CD4-positive, alpha-beta memory T cell (primary cell): ENCODE measurements at regions not wholly inside any gene's neighbourhood (a gene's known extent, or its start where the extent isn't known, plus 50 kb on each side); places are given as distances from the start of the nearest gene placed in this dataset.

ENCODE experiments used
- CTCF ChIA-PET: fragments of 350-600 bp; sonication (Branson Sonifier 250); formaldehyde crosslinking; loops from one replicate; lab custom pipeline; 2021; ENCODE audit warnings: inconsistent platforms; ENCODE audit not compliant: partially characterized antibody; lab: Charles Lee
- POLR2A ChIA-PET: fragments of 350-600 bp; sonication (Branson Sonifier 250); formaldehyde crosslinking; loops from one replicate; lab custom pipeline; 2021; ENCODE audit not compliant: partially characterized antibody; lab: Charles Lee
- DNase-seq, 5 donors: peaks; one replicate each; pipeline versions ENCODE4 v3.0.0 to v3.0.0-alpha.2; 2020 to 2022; ENCODE audit warnings: mixed read lengths in 1 of 5
- H3K27ac ChIP-seq: one replicate; pipeline ENCODE4 v1.7.0; 2013; ENCODE audit warnings: low read depth, low read length
- H3K27me3 ChIP-seq: 2 replicates; pipeline ENCODE4 v1.7.0; 2013; ENCODE audit warnings: mild to moderate bottlenecking, low read length, moderate library complexity; ENCODE audit not compliant: insufficient read depth
- H3K36me3 ChIP-seq: 2 replicates; pipeline ENCODE4 v1.7.0; 2013; ENCODE audit warnings: mild to moderate bottlenecking, low read length, moderate library complexity; ENCODE audit not compliant: insufficient read depth
- H3K4me1 ChIP-seq: 2 replicates; pipeline ENCODE4 v1.7.0; 2013; ENCODE audit warnings: mild to moderate bottlenecking, low read length, moderate library complexity; ENCODE audit not compliant: insufficient read depth
- H3K4me3 ChIP-seq, 2 donors: one replicate each; pipeline ENCODE4 v1.7.0; 2013; ENCODE audit warnings: low read length in 2 of 2, mild to moderate bottlenecking in 1 of 2
- H3K9me3 ChIP-seq, 2 donors: one replicate each; pipeline ENCODE4 v1.7.0; 2013; ENCODE audit warnings: low read length in 2 of 2, control low read depth in 1 of 2; ENCODE audit not compliant: control insufficient read depth in 1 of 2
- H3K27ac Mint-ChIP-seq, 7 donors: one replicate each; pipeline ENCODE4 v1.8.0; 2020 to 2021; ENCODE audit warnings: mixed read lengths in 7 of 7, mild to moderate bottlenecking in 6 of 7, inconsistent platforms in 3 of 7, moderate library complexity in 3 of 7
- H3K27me3 Mint-ChIP-seq, 2 donors: one replicate each; pipeline ENCODE4 v1.8.0; 2020 to 2021; ENCODE audit warnings: mixed read lengths in 2 of 2
- H3K36me3 Mint-ChIP-seq, 2 donors: one replicate each; pipeline ENCODE4 v1.8.0; 2020 to 2021; ENCODE audit warnings: mixed read lengths in 2 of 2, inconsistent platforms in 1 of 2, mild to moderate bottlenecking in 1 of 2
- H3K4me1 Mint-ChIP-seq, 4 donors: one replicate each; pipeline ENCODE4 v1.8.0; 2020 to 2021; ENCODE audit warnings: mixed read lengths in 4 of 4, mild to moderate bottlenecking in 1 of 4
- H3K4me3 Mint-ChIP-seq, 8 donors: one replicate each; pipeline ENCODE4 v1.8.0; 2020 to 2021; ENCODE audit warnings: mixed read lengths in 8 of 8, mild to moderate bottlenecking in 7 of 8, moderate library complexity in 6 of 8, inconsistent platforms in 3 of 8
- H3K9me3 Mint-ChIP-seq, 8 donors: one replicate each; pipeline ENCODE4 v1.8.0; 2020 to 2021; ENCODE audit warnings: mixed read lengths in 8 of 8, mild to moderate bottlenecking in 5 of 8, inconsistent platforms in 3 of 8, moderate library complexity in 1 of 8
- intact Hi-C: fragments of 100-400 bp; cut with micrococcal nuclease; formaldehyde crosslinking; loops from one replicate; pipeline ENCODE4 v1.15.1; 2023

GRCh38 chr9:81335879-81336421 lies 353.4 kb downstream of the TLE1 start:
- Mint-ChIP-seq H3K4me1 (no peaks in the 10 kb centered on the region), H3K4me3 (peak overlapping the region in 1 of 8 donors; percentile 13), H3K27ac (no peak overlapping the region), H3K9me3 (peaks cover 7 to 26% (median 14%) of the 10 kb centered on the region in 8 donors), H3K36me3 (no peaks in the 10 kb centered on the region), H3K27me3 (no peaks in the 10 kb centered on the region)
- CTCF ChIA-PET = no interaction called here
- no peak overlapping the region for H3K4me3 ChIP-seq
- no peaks in the 10 kb centered on the region for H3K36me3 ChIP-seq
- no peaks in the 10 kb centered on the region for H3K27me3 ChIP-seq
- H3K4me1 ChIP-seq = no peaks in the 10 kb centered on the region
- no peak overlapping the region for H3K27ac ChIP-seq
- POLR2A ChIA-PET = no interaction called here
- no peak for DNase-seq
- intact Hi-C loops = no loop called here
- no peaks in the 10 kb centered on the region for H3K9me3 ChIP-seq

DNA sequence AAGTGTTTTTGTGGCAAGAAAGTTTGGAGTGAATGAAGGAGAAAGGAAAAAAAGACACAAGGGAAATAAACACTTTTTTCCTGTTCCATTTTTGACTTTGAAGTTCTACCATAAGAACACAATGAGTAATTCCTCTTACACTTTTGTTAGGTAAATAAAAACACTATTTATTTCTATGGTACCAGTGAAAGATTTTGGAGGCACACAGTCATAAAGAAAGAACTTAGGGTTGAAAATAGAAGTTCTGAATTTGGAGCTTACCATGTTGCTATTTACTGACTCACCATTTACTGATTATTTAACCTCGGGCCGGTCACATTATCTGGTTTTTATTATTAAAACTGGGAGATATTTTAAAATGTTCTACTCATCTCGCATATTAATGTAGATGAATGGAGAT lies 367.8 kb downstream of the TLE1 start:
- no peak overlapping the region for H3K4me3 Mint-ChIP-seq
- CTCF ChIA-PET = no interaction called here
- intact Hi-C loops = no loop called here

DNA sequence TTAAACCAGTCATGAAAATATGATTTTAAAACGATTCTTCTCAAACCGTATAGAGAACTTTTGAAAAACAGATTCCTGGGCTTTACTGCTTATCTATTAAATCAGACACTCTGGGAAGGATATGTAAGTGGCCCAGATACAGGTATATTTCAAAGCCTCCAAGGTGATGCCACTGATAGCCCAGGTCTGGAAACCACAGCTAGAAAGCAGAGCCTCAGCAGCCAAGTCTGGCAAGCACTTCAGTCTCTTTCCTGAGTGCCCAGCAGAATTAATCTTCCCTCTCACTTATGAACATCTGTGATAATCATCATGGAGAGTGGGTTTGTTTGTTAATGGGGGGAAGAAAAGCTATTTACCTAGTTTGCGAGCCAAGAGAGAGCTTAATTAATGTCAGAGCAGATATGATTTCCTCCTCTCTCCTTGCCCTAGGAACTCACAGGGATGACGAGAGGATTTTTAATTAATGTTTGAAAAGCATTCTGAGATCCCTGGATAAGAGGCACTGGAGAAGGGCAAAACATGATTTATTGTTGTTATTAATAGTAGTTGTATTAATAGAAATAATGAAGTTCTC lies 368.4 kb downstream of the TLE1 start:
- ChIA-PET POLR2A (no interaction called here), CTCF (no interaction called here)
- no peaks in the 10 kb centered on the region for H3K27me3 ChIP-seq
- no peaks in the 10 kb centered on the region for H3K9me3 ChIP-seq
- no peaks in the 10 kb centered on the region for H3K36me3 ChIP-seq
- H3K27me3 Mint-ChIP-seq = no peaks in the 10 kb centered on the region
- H3K4me1 Mint-ChIP-seq = no peaks in the 10 kb centered on the region
- intact Hi-C loops = no loop called here
- no peak overlapping the region for H3K27ac ChIP-seq
- no peak overlapping the region for H3K4me3 ChIP-seq
- no peak overlapping the region for H3K4me3 Mint-ChIP-seq
- peaks cover 6 to 19% (median 9%) of the 10 kb centered on the region in 8 donors for H3K9me3 Mint-ChIP-seq
- H3K27ac Mint-ChIP-seq = no peak overlapping the region
- no peaks in the 10 kb centered on the region for H3K4me1 ChIP-seq
- H3K36me3 Mint-ChIP-seq = no peaks in the 10 kb centered on the region
- no peak for DNase-seq

More for the DNA sequence above, 367.8 kb downstream of the TLE1 start:
- H3K9me3 ChIP-seq = no peaks in the 10 kb centered on the region
- no peak for DNase-seq
- Mint-ChIP-seq H3K27ac (no peak overlapping the region), H3K9me3 (peaks cover 6 to 20% (median 11%) of the 10 kb centered on the region in 8 donors), H3K36me3 (no peaks in the 10 kb centered on the region), H3K27me3 (no peaks in the 10 kb centered on the region), H3K4me1 (no peaks in the 10 kb centered on the region)
- no peaks in the 10 kb centered on the region for H3K4me1 ChIP-seq
- H3K27ac ChIP-seq = no peak overlapping the region
- H3K36me3 ChIP-seq = no peaks in the 10 kb centered on the region
- no peak overlapping the region for H3K4me3 ChIP-seq
- H3K27me3 ChIP-seq = no peaks in the 10 kb centered on the region
- POLR2A ChIA-PET = no interaction called here

DNA sequence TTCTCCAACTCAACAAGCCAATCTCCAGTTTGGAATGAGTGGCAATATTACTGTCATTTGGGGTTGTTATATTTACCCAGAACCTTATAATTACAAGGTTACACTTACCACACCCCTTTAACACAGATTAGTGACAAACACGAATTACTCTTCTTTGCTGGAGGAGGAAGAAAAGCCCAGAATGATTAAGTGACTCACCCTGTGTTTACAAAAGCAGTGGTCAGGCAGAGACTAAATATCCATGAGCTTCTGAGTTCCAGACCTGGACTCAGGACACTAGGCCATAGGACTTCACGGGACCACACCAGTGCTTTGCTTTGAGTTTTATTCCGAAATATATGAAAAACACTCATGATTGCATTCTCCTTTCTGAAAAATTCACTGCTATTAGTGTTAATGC lies 370.8 kb downstream of the TLE1 start:
- DNase-seq = no peak
- no peak overlapping the region for H3K4me3 ChIP-seq
- Mint-ChIP-seq H3K27ac (no peak overlapping the region), H3K4me3 (no peak overlapping the region), H3K9me3 (peaks cover 0 to 18% (median 11%) of the 10 kb centered on the region in 8 donors), H3K4me1 (no peaks in the 10 kb centered on the region), H3K36me3 (no peaks in the 10 kb centered on the region), H3K27me3 (no peaks in the 10 kb centered on the region)
- H3K4me1 ChIP-seq = no peaks in the 10 kb centered on the region
- intact Hi-C loops = no loop called here
- no peaks in the 10 kb centered on the region for H3K36me3 ChIP-seq
- H3K27me3 ChIP-seq = no peaks in the 10 kb centered on the region
- CTCF ChIA-PET = no interaction called here
- no peaks in the 10 kb centered on the region for H3K9me3 ChIP-seq
- POLR2A ChIA-PET = no interaction called here
- H3K27ac ChIP-seq = no peak overlapping the region

- CTCF ChIA-PET = no interaction called here
- Histone ChIP-seq H3K4me1 (no peaks in the 10 kb centered on the region), H3K9me3 (no peaks in the 10 kb centered on the region), H3K27ac (no peak overlapping the region), H3K27me3 (no peaks in the 10 kb centered on the region), H3K36me3 (no peaks in the 10 kb centered on the region), H3K4me3 (no peak overlapping the region)
- Mint-ChIP-seq H3K27me3 (no peaks in the 10 kb centered on the region), H3K4me3 (no peak overlapping the region), H3K36me3 (no peaks in the 10 kb centered on the region), H3K4me1 (no peaks in the 10 kb centered on the region), H3K27ac (no peak overlapping the region), H3K9me3 (peaks cover 0 to 19% (median 12%) of the 10 kb centered on the region in 8 donors)
- intact Hi-C loops = no loop called here
- POLR2A ChIA-PET = no interaction called here
- DNase-seq = no peak
Observed at GRCh38 chr9:81317939-81318338, 371.4 kb downstream of the TLE1 start.

- Mint-ChIP-seq H3K4me1 (no peaks in the 10 kb centered on the region), H3K9me3 (peaks cover 0 to 18% (median 12%) of the 10 kb centered on the region in 8 donors), H3K27me3 (no peaks in the 10 kb centered on the region), H3K27ac (no peak overlapping the region), H3K36me3 (no peaks in the 10 kb centered on the region), H3K4me3 (no peak overlapping the region)
- Histone ChIP-seq H3K4me3 (no peak overlapping the region), H3K36me3 (no peaks in the 10 kb centered on the region), H3K27me3 (no peaks in the 10 kb centered on the region), H3K27ac (no peak overlapping the region), H3K4me1 (no peaks in the 10 kb centered on the region), H3K9me3 (no peaks in the 10 kb centered on the region)
- ChIA-PET POLR2A (no interaction called here), CTCF (no interaction called here)
- no peak for DNase-seq
- intact Hi-C loops = no loop called here
Observed at GRCh38 chr9:81317223-81317622, 372.1 kb downstream of the TLE1 start.

GRCh38 chr9:81314490-81314889 lies 374.9 kb downstream of the TLE1 start:
- Histone ChIP-seq H3K27me3 (no peaks in the 10 kb centered on the region), H3K27ac (no peak overlapping the region), H3K4me3 (no peak overlapping the region), H3K36me3 (no peaks in the 10 kb centered on the region), H3K4me1 (no peaks in the 10 kb centered on the region), H3K9me3 (no peaks in the 10 kb centered on the region)
- Mint-ChIP-seq H3K36me3 (no peaks in the 10 kb centered on the region), H3K27ac (no peak overlapping the region), H3K27me3 (no peaks in the 10 kb centered on the region), H3K9me3 (peaks cover 2 to 25% (median 15%) of the 10 kb centered on the region in 8 donors), H3K4me1 (no peaks in the 10 kb centered on the region), H3K4me3 (no peak overlapping the region)
- DNase-seq = no peak
- intact Hi-C loops = no loop called here
- CTCF ChIA-PET = no interaction called here
- POLR2A ChIA-PET = no interaction called here
